Activated T-cell treated with anti-CD3 and anti-CD28 coated beads, Interleukin-2, amount 50 U/mL, for 72 hours (primary cell): ENCODE measurements at regions not wholly inside any gene's neighbourhood (a gene's known extent, or its start where the extent isn't known, plus 50 kb on each side); places are given as distances from the start of the nearest gene placed in this dataset.
"Not testable (repeated sequence)": the region's sequence is repeated elsewhere in the genome, so short reads cannot be mapped to it uniquely, and the experiment has no call there.

ENCODE experiments used
- ATAC-seq, 2 donors: fragments of 150-1000 bp; cut with Tn5 transposase; replicated peaks in 1 of 2; 2 replicates each; pipeline ENCODE4 v1.10.0; 2021; ENCODE audit warnings: moderate library complexity in 2 of 2, mild to moderate bottlenecking in 1 of 2
- DNase-seq, 2 donors: peaks; one replicate each; pipeline ENCODE4 v3.0.0; 2021 to 2022; ENCODE audit warnings: mixed read lengths in 1 of 2
- H3K27ac Mint-ChIP-seq: one replicate; pipeline ENCODE4 v1.8.0; 2022; ENCODE audit warnings: mild to moderate bottlenecking, moderate library complexity, mixed read lengths
- H3K27me3 Mint-ChIP-seq: one replicate; pipeline ENCODE4 v1.8.0; 2022; ENCODE audit warnings: low read depth, mixed read lengths
- H3K36me3 Mint-ChIP-seq, 2 donors: one replicate each; pipeline ENCODE4 v1.8.0; 2022; ENCODE audit warnings: mixed read lengths in 2 of 2, mild to moderate bottlenecking in 1 of 2; ENCODE audit not compliant: insufficient read depth in 2 of 2
- H3K4me1 Mint-ChIP-seq: one replicate; pipeline ENCODE4 v1.8.0; 2022; ENCODE audit warnings: low read depth, mixed read lengths
- H3K4me3 Mint-ChIP-seq, 2 donors: one replicate each; pipeline ENCODE4 v1.8.0; 2022; ENCODE audit warnings: mild to moderate bottlenecking in 2 of 2, mixed read lengths in 2 of 2, moderate library complexity in 2 of 2
- H3K9me3 Mint-ChIP-seq, 2 donors: one replicate each; pipeline ENCODE4 v1.8.0; 2022; ENCODE audit warnings: mixed read lengths in 2 of 2

- ATAC-seq (peak; percentile 59 to 82), DNase-seq (peak in 1 of 2 donors; percentile 9)
- not testable (repeated sequence) for H3K27ac Mint-ChIP-seq, H3K27me3 Mint-ChIP-seq, H3K4me1 Mint-ChIP-seq, H3K36me3 Mint-ChIP-seq, H3K9me3 Mint-ChIP-seq
- peak overlapping the region; percentile 56 to 69 for H3K4me3 Mint-ChIP-seq
These were observed 89.3 kb upstream of the IKBKE start for GRCh38 chr1:206380791-206381610.

- not testable (repeated sequence) for H3K27me3 Mint-ChIP-seq, H3K4me1 Mint-ChIP-seq, H3K27ac Mint-ChIP-seq, H3K4me3 Mint-ChIP-seq, H3K9me3 Mint-ChIP-seq, H3K36me3 Mint-ChIP-seq
- peak; percentile 32 to 59 for DNase-seq
- peak; percentile 77 to 88 for ATAC-seq
These were observed 86.1 kb upstream of the IKBKE start for GRCh38 chr1:206384029-206384807.

- not testable (repeated sequence) for H3K27ac Mint-ChIP-seq, H3K27me3 Mint-ChIP-seq, H3K9me3 Mint-ChIP-seq, DNase-seq, ATAC-seq, H3K36me3 Mint-ChIP-seq, H3K4me3 Mint-ChIP-seq, H3K4me1 Mint-ChIP-seq
These were observed 85.4 kb upstream of the IKBKE start for GRCh38 chr1:206384891-206385290.

GRCh38 chr1:206387631-206388030 lies 82.6 kb upstream of the IKBKE start:
- H3K27me3 Mint-ChIP-seq, H3K4me1 Mint-ChIP-seq, H3K9me3 Mint-ChIP-seq, H3K36me3 Mint-ChIP-seq, ATAC-seq, H3K4me3 Mint-ChIP-seq, DNase-seq, H3K27ac Mint-ChIP-seq: not testable (repeated sequence)

- H3K4me1 Mint-ChIP-seq, H3K4me3 Mint-ChIP-seq, H3K27me3 Mint-ChIP-seq, H3K9me3 Mint-ChIP-seq, H3K36me3 Mint-ChIP-seq, DNase-seq, ATAC-seq, H3K27ac Mint-ChIP-seq: not testable (repeated sequence)
These were observed 78.4 kb upstream of the IKBKE start for GRCh38 chr1:206391903-206392302.

- DNase-seq, H3K36me3 Mint-ChIP-seq, H3K4me3 Mint-ChIP-seq, ATAC-seq, H3K27me3 Mint-ChIP-seq, H3K9me3 Mint-ChIP-seq, H3K4me1 Mint-ChIP-seq, H3K27ac Mint-ChIP-seq: not testable (repeated sequence)
These were observed 72.8 kb upstream of the IKBKE start for GRCh38 chr1:206397501-206397900.

GRCh38 chr1:206398261-206398660 lies 72.0 kb upstream of the IKBKE start:
- not testable (repeated sequence) for H3K36me3 Mint-ChIP-seq, H3K4me1 Mint-ChIP-seq

GRCh38 chr1:206403612-206404307 lies 66.5 kb upstream of the IKBKE start:
- H3K4me3 Mint-ChIP-seq, H3K4me1 Mint-ChIP-seq, H3K9me3 Mint-ChIP-seq, H3K36me3 Mint-ChIP-seq, ATAC-seq, H3K27me3 Mint-ChIP-seq, H3K27ac Mint-ChIP-seq, DNase-seq: not testable (repeated sequence)

More at GRCh38 chr1:206398261-206398660, 72.0 kb upstream of the IKBKE start:
- not testable (repeated sequence) for H3K9me3 Mint-ChIP-seq, DNase-seq, H3K27me3 Mint-ChIP-seq, ATAC-seq, H3K27ac Mint-ChIP-seq, H3K4me3 Mint-ChIP-seq

- H3K27ac Mint-ChIP-seq, H3K36me3 Mint-ChIP-seq, H3K4me3 Mint-ChIP-seq, ATAC-seq, DNase-seq, H3K4me1 Mint-ChIP-seq, H3K27me3 Mint-ChIP-seq, H3K9me3 Mint-ChIP-seq: not testable (repeated sequence)
These were observed 65.8 kb upstream of the IKBKE start for GRCh38 chr1:206404309-206405027.

- H3K36me3 Mint-ChIP-seq, H3K27ac Mint-ChIP-seq, H3K4me1 Mint-ChIP-seq, H3K27me3 Mint-ChIP-seq, DNase-seq, ATAC-seq, H3K4me3 Mint-ChIP-seq, H3K9me3 Mint-ChIP-seq: not testable (repeated sequence)
These were observed 65.0 kb upstream of the IKBKE start for GRCh38 chr1:206405282-206405681.

GRCh38 chr1:206408371-206409288 lies 61.6 kb upstream of the IKBKE start:
- not testable (repeated sequence) for H3K36me3 Mint-ChIP-seq, DNase-seq, H3K4me3 Mint-ChIP-seq, H3K9me3 Mint-ChIP-seq, H3K27me3 Mint-ChIP-seq, H3K27ac Mint-ChIP-seq, H3K4me1 Mint-ChIP-seq
- peak; percentile 75 to 80 for ATAC-seq

- no peaks in the 10 kb centered on the region for H3K4me1 Mint-ChIP-seq
- no peak overlapping the region for H3K27ac Mint-ChIP-seq
- H3K36me3 Mint-ChIP-seq, result no peaks in the 10 kb centered on the region
- ATAC-seq (no peak), DNase-seq (no peak)
- H3K4me3 Mint-ChIP-seq, result no peak overlapping the region
- H3K27me3 Mint-ChIP-seq, result no peaks in the 10 kb centered on the region
- no peaks in the 10 kb centered on the region for H3K9me3 Mint-ChIP-seq
These were observed 59.0 kb upstream of the IKBKE start for GRCh38 chr1:206411321-206411720.
